ENCODE measurements at regions not wholly inside any gene's neighbourhood (a gene's known extent, or its start where the extent isn't known, plus 50 kb on each side); places are given as distances from the start of the nearest gene placed in this dataset.

GRCh38 chr2:74039611-74040010 is 54.9 kb downstream of the TET3 start (continued):
- TF ChIP-seq PBX3 (IDR thresholded peaks at IDR 0.05) (no peak), GATA2 (CRISPR knock-in tag; IDR thresholded peaks at IDR 0.05) (no peak), IRF3 (IDR thresholded peaks at IDR 0.05; ENCODE audit: low read depth, low read length) (no peak), JUND (IDR thresholded peaks at IDR 0.05) (no peak), NRF1 (IDR thresholded peaks at IDR 0.05; ENCODE audit: low read depth, low read length) (no peak), MEF2A (IDR thresholded peaks at IDR 0.05; ENCODE audit: borderline replicate concordance, low read depth) (no peak), POLR2AphosphoS5 (IDR thresholded peaks at IDR 0.05; ENCODE audit: low read depth, low read length) (no peak), FOSL2 (IDR thresholded peaks at IDR 0.05; ENCODE audit: borderline replicate concordance, low read depth) (no peak)

GRCh38 chr2:74041182-74041581 is 56.5 kb downstream of the TET3 start:
- Histone ChIP-seq H3K27me3 (ENCODE audit: insufficient read depth) (no peaks in the 10 kb centered on the region), H3K4me2 (no peak overlapping the region), H3K79me2 (ENCODE audit: insufficient read depth) (no peaks in the 10 kb centered on the region; the same call in 1 of the 2 replicates), H3F3A (replicated peaks; ENCODE audit: insufficient read depth) (no peaks in the 10 kb centered on the region), H4K20me1 (ENCODE audit: insufficient read depth) (0 out of 2 replicates have a peak, but pooled peaks cover 18% of the 10 kb centered on the region), H3K9ac (no peak overlapping the region), H2AFZ (ENCODE audit: low read depth) (no peak overlapping the region), H3K4me1 (ENCODE audit: control insufficient read depth in 1 of 2, insufficient read depth in 2 of 2, low read depth in 1 of 2, low read length in 1 of 2) (peaks cover 3 to 7% of the 10 kb centered on the region in 2 experiments; a peak in 2 of 4 replicates), H3K9me2 (no peaks in the 10 kb centered on the region), H3K9me3 (no peaks in the 10 kb centered on the region), H3K36me3 (replicated peaks in 1 of 2; ENCODE audit: control insufficient read depth in 1 of 2, insufficient read depth in 2 of 2, low read length in 1 of 2) (peaks cover 0 to 3% of the 10 kb centered on the region in 2 experiments), H3K27ac (ENCODE audit: low read depth in 2 of 2, low read length in 1 of 2) (no peak overlapping the region), H3K4me3 (ENCODE audit: low read depth in 2 of 2, low read length in 1 of 2) (no peak overlapping the region)
- ChIA-PET CTCF (interaction anchor here (1.3 to 1.9 kb wide), 2 partner anchors 10 to 16 kb away, joined by 3 to 9 read pairs; no protein-coding TSS in a partner anchor), POLR2A (interaction anchor here (1.3 kb wide), 1 partner anchor 9 kb away, joined by 10 read pairs; no protein-coding TSS in a partner anchor)
- DNase-seq = no peak
- WGBS (ENCODE audit: low lambda C conversion rate) = 89% methylated on average over 3 of the region's 3 CpGs
- TF ChIP-seq USF2 (IDR thresholded peaks at IDR 0.05; ENCODE audit: borderline replicate concordance, low read depth, low read length) (no peak), POLR2AphosphoS5 (IDR thresholded peaks at IDR 0.05; ENCODE audit: low read depth, low read length) (no peak), NFIC (IDR thresholded peaks at IDR 0.05; ENCODE audit: borderline replicate concordance) (no peak), MEF2A (IDR thresholded peaks at IDR 0.05; ENCODE audit: borderline replicate concordance, low read depth) (no peak), EP300 (IDR thresholded peaks at IDR 0.05; ENCODE audit: borderline replicate concordance in 1 of 2, low read depth in 1 of 2, low read length in 1 of 2) (no peak), REST (IDR thresholded peaks at IDR 0.05; ENCODE audit: low read depth, low read length) (no peak), SMC3 (IDR thresholded peaks at IDR 0.05; ENCODE audit: low read depth, low read length) (no peak), FOXM1 (IDR thresholded peaks at IDR 0.05; ENCODE audit: low read depth) (no peak), FOXJ3 (CRISPR knock-in tag; IDR thresholded peaks at IDR 0.05) (no peak), SIN3A (IDR thresholded peaks at IDR 0.05; ENCODE audit: borderline replicate concordance, low read depth, low read length) (no peak), FOSL2 (IDR thresholded peaks at IDR 0.05; ENCODE audit: borderline replicate concordance, low read depth) (no peak), CTCF (IDR thresholded peaks at IDR 0.05) (no peak), NRF1 (IDR thresholded peaks at IDR 0.05; ENCODE audit: low read depth, low read length) (no peak)

Data from SK-N-SH (cell line).